CD14-positive monocyte (primary cell): ENCODE measurements at regions not wholly inside any gene's neighbourhood (a gene's known extent, or its start where the extent isn't known, plus 50 kb on each side); places are given as distances from the start of the nearest gene placed in this dataset.
"Not testable (repeated sequence)": the region's sequence is repeated elsewhere in the genome, so short reads cannot be mapped to it uniquely, and the experiment has no call there.

Source experiments
- DNase-seq, 3 donors: peaks; one replicate each; pipeline ENCODE4 v3.0.0-alpha.2; 2011 to 2022
- H2AFZ ChIP-seq: 2 replicates; pipeline ENCODE4 v1.6.0; 2012; ENCODE audit warnings: mild to moderate bottlenecking, low read depth, low read length, inconsistent platforms; ENCODE audit not compliant: insufficient read depth, poor library complexity, severe bottlenecking
- H3K27ac ChIP-seq, 2 donors: 1 replicate in 1 of 2; 2 replicates in 1 of 2; pipeline ENCODE4 v1.5.1; 2012 to 2013; ENCODE audit warnings: low read length in 2 of 2, control low read depth in 1 of 2, inconsistent platforms in 1 of 2, low read depth in 1 of 2, mild to moderate bottlenecking in 1 of 2
- H3K27me3 ChIP-seq, 2 donors: one replicate each; pipeline versions ENCODE4 v1.6.0 to v1.6.1; 2011 to 2013; ENCODE audit warnings: low read length in 2 of 2; ENCODE audit not compliant: control insufficient read depth in 2 of 2, insufficient read depth in 2 of 2
- H3K36me3 ChIP-seq, 2 donors: replicated peaks in 1 of 2; 1 replicate in 1 of 2; 2 replicates in 1 of 2; pipeline versions ENCODE4 v1.5.1 to v1.6.1; 2012 to 2013; ENCODE audit warnings: low read length in 2 of 2, control low read depth in 1 of 2, inconsistent platforms in 1 of 2, mild to moderate bottlenecking in 1 of 2; ENCODE audit not compliant: insufficient read depth in 2 of 2, control insufficient read depth in 1 of 2
- H3K4me1 ChIP-seq, 2 donors: 1 replicate in 1 of 2; 2 replicates in 1 of 2; pipeline versions ENCODE4 v1.5.1 to v1.6.1; 2012 to 2013; ENCODE audit warnings: low read length in 2 of 2, control low read depth in 1 of 2, inconsistent platforms in 1 of 2, mild to moderate bottlenecking in 1 of 2, moderate library complexity in 1 of 2; ENCODE audit not compliant: insufficient read depth in 2 of 2, control insufficient read depth in 1 of 2
- H3K4me2 ChIP-seq: replicated peaks from 2 replicates; pipeline ENCODE3; 2012; ENCODE audit warnings: low read length, moderate library complexity, mild to moderate bottlenecking; ENCODE audit not compliant: poor library complexity, severe bottlenecking; ENCODE audit errors: extremely low read depth
- H3K4me3 ChIP-seq, 3 experiments: fragments of 200-600 bp in 1 of 3; sonication (generic) in 1 of 3; replicated peaks in 1 of 3; 1 replicate in 2 of 3; 2 replicates in 1 of 3; pipeline ENCODE4 v1.5.1; 2011 to 2013; ENCODE audit warnings: low read length in 3 of 3, mild to moderate bottlenecking in 3 of 3, control low read depth in 2 of 3, low read depth in 2 of 3, inconsistent platforms in 1 of 3, moderate library complexity in 1 of 3
- H3K79me2 ChIP-seq: 2 replicates; pipeline ENCODE4 v1.6.0; 2012; ENCODE audit warnings: mild to moderate bottlenecking, control low read depth, inconsistent platforms, low read length, moderate library complexity; ENCODE audit not compliant: insufficient read depth
- H3K9ac ChIP-seq: 2 replicates; pipeline ENCODE4 v1.6.0; 2017; ENCODE audit warnings: low read length, mild to moderate bottlenecking; ENCODE audit not compliant: insufficient read depth, poor library complexity, severe bottlenecking
- H3K9me3 ChIP-seq, 2 donors: replicated peaks in 1 of 2; 1 replicate in 1 of 2; 2 replicates in 1 of 2; pipeline versions ENCODE4 v1.5.1 to v1.6.1; 2012 to 2013; ENCODE audit warnings: low read length in 2 of 2, control low read depth in 1 of 2; ENCODE audit not compliant: control insufficient read depth in 1 of 2, insufficient read depth in 1 of 2
- H4K20me1 ChIP-seq: 2 replicates; pipeline ENCODE4 v1.6.0; 2012; ENCODE audit warnings: mild to moderate bottlenecking, low read length, control low read depth, moderate library complexity; ENCODE audit not compliant: insufficient read depth
- H3K27ac Mint-ChIP-seq, 7 donors: one replicate each; pipeline ENCODE4 v1.8.0; 2020; ENCODE audit warnings: mild to moderate bottlenecking in 7 of 7, mixed read lengths in 7 of 7, moderate library complexity in 6 of 7, inconsistent platforms in 2 of 7
- H3K27me3 Mint-ChIP-seq, 3 donors: one replicate each; pipeline ENCODE4 v1.8.0; 2021 to 2022; ENCODE audit warnings: low read depth in 3 of 3, mild to moderate bottlenecking in 3 of 3, mixed read lengths in 3 of 3, moderate library complexity in 3 of 3, inconsistent platforms in 1 of 3
- H3K36me3 Mint-ChIP-seq, 2 donors: one replicate each; pipeline ENCODE4 v1.8.0; 2020; ENCODE audit warnings: mixed read lengths in 2 of 2, inconsistent platforms in 1 of 2, mild to moderate bottlenecking in 1 of 2
- H3K4me1 Mint-ChIP-seq: one replicate; pipeline ENCODE4 v1.8.0; 2020; ENCODE audit warnings: mild to moderate bottlenecking, mixed read lengths
- H3K4me3 Mint-ChIP-seq, 2 donors: one replicate each; pipeline ENCODE4 v1.8.0; 2020; ENCODE audit warnings: mild to moderate bottlenecking in 2 of 2, mixed read lengths in 2 of 2, moderate library complexity in 1 of 2
- H3K9me3 Mint-ChIP-seq, 7 donors: one replicate each; pipeline ENCODE4 v1.8.0; 2020 to 2022; ENCODE audit warnings: mixed read lengths in 7 of 7, mild to moderate bottlenecking in 6 of 7, moderate library complexity in 6 of 7, inconsistent platforms in 2 of 7
- CTCF ChIP-seq: fragments of 200-600 bp; IDR thresholded peaks from one replicate; pipeline ENCODE4 v1.8.0; 2022; ENCODE audit warnings: antibody characterized with exemption, mild to moderate bottlenecking
- WGBS: methylation state at CpG from one replicate; pipeline ENCODE4 v1.1.5; 2013; ENCODE audit warnings: missing lambda C conversion rate; ENCODE audit not compliant: insufficient coverage; 5-methylcytosine and 5-hydroxymethylcytosine counted together
- intact Hi-C, 2 donors: fragments of 100-400 bp; cut with micrococcal nuclease; formaldehyde crosslinking; loops; one replicate each; pipeline versions ENCODE4 v1.15.0 to v1.15.1; 2023

- WGBS = 91% methylated on average over 1 of the region's 2 CpGs
- Mint-ChIP-seq H3K9me3 (peaks cover 0 to 7% (median 3%) of the 10 kb centered on the region in 7 donors), H3K4me1 (no peaks in the 10 kb centered on the region), H3K36me3 (no peaks in the 10 kb centered on the region), H3K27me3 (no peaks in the 10 kb centered on the region), H3K27ac (no peak overlapping the region), H3K4me3 (no peak overlapping the region)
- no peak for TF ChIP-seq CTCF
- Histone ChIP-seq H3K79me2 (no peaks in the 10 kb centered on the region), H3K4me3 (no peak overlapping the region), H3K27me3 (no peaks in the 10 kb centered on the region), H4K20me1 (no peaks in the 10 kb centered on the region), H3K4me2 (no peak overlapping the region), H2AFZ (no peak overlapping the region), H3K36me3 (no peaks in the 10 kb centered on the region), H3K9ac (no peak overlapping the region), H3K27ac (no peak overlapping the region), H3K9me3 (no peaks in the 10 kb centered on the region), H3K4me1 (no peaks in the 10 kb centered on the region)
- intact Hi-C loops = no loop called here
- DNase-seq = no peak
These were observed 600.4 kb downstream of the RFPL4B start for GRCh38 chr6:112947507-112947906.

GRCh38 chr6:112951829-112952228, 604.7 kb downstream of the RFPL4B start:
- no peak overlapping the region for H3K9ac ChIP-seq
- H3K9me3 ChIP-seq = no peaks in the 10 kb centered on the region
- H3K36me3 Mint-ChIP-seq = no peaks in the 10 kb centered on the region
- no peak overlapping the region for H3K4me3 Mint-ChIP-seq
- TF ChIP-seq CTCF = no peak
- no peak overlapping the region for H3K27ac ChIP-seq
- no peak overlapping the region for H3K27ac Mint-ChIP-seq
- peaks cover 0 to 6% (median 3%) of the 10 kb centered on the region in 7 donors for H3K9me3 Mint-ChIP-seq
- H3K4me2 ChIP-seq = no peak overlapping the region
- no peaks in the 10 kb centered on the region for H3K4me1 ChIP-seq
- H3K4me1 Mint-ChIP-seq = no peaks in the 10 kb centered on the region
- no peaks in the 10 kb centered on the region for H3K79me2 ChIP-seq
- no peak overlapping the region for H2AFZ ChIP-seq
- H3K27me3 ChIP-seq = no peaks in the 10 kb centered on the region
- no CpG with 5 or more reads among the region's 1 CpG for WGBS
- peaks cover 0 to 1% (median 0%) of the 10 kb centered on the region in 3 donors for H3K27me3 Mint-ChIP-seq
- H4K20me1 ChIP-seq = no peaks in the 10 kb centered on the region
- intact Hi-C loops = no loop called here
- H3K36me3 ChIP-seq = no peaks in the 10 kb centered on the region
- DNase-seq = no peak
- no peak overlapping the region for H3K4me3 ChIP-seq

- H2AFZ ChIP-seq, H4K20me1 ChIP-seq, H3K27ac ChIP-seq, H3K9me3 ChIP-seq, H3K27me3 Mint-ChIP-seq, H3K36me3 ChIP-seq, H3K27me3 ChIP-seq, H3K4me3 Mint-ChIP-seq, H3K27ac Mint-ChIP-seq, H3K4me3 ChIP-seq, H3K36me3 Mint-ChIP-seq, H3K4me1 Mint-ChIP-seq, DNase-seq, H3K79me2 ChIP-seq, H3K9ac ChIP-seq, H3K4me1 ChIP-seq, intact Hi-C loops, H3K4me2 ChIP-seq: not testable (repeated sequence)
- WGBS = no CpG with 5 or more reads among the region's 4 CpGs
- H3K9me3 Mint-ChIP-seq = peaks cover 1 to 10% (median 3%) of the 10 kb centered on the region in 7 donors
These were observed 608.6 kb downstream of the RFPL4B start for GRCh38 chr6:112955743-112956142.
